ENCODE measurements at regions not wholly inside any gene's neighbourhood (a gene's known extent, or its start where the extent isn't known, plus 50 kb on each side); places are given as distances from the start of the nearest gene placed in this dataset.

DNA sequence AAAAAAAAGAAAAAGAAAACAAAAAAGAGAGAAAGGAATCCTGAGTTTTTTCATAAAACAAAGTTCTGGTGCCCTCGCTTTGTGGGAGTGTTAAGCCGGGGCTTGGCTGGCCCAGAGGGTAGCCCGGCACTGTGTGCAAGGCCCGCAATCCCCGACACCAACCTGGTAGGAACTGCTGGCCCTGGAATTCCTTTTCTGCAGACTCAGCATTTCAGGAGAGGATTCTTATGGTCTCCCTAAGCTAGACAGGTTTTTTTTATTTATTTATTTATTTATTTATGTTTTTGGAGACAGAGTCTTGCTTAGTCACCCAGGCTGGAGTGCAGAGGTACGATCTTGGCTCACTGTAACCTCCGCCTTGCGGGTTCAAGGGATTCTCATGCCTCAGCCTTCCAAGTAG lies 238.8 kb downstream of the PDCD6IP start:
- ATAC-seq (no peak), DNase-seq (ENCODE audit: low spot score) (no peak)
- Mint-ChIP-seq H3K4me3 (no peak overlapping the region), H3K27me3 (ENCODE audit: insufficient read depth, low read depth, poor library complexity) (no peaks in the 10 kb centered on the region), H3K4me1 (no peaks in the 10 kb centered on the region), H3K27ac (no peak overlapping the region), H3K9me3 (no peaks in the 10 kb centered on the region), H3K36me3 (ENCODE audit: low read depth) (no peaks in the 10 kb centered on the region)
- Histone ChIP-seq H3K4me3 (no peak overlapping the region), H4K20me1 (replicated peaks; ENCODE audit: insufficient read depth) (no peaks in the 10 kb centered on the region), H3K27ac (ENCODE audit: low read depth) (no peak overlapping the region), H3K36me3 (ENCODE audit: insufficient read depth) (no peaks in the 10 kb centered on the region), H3K4me1 (ENCODE audit: insufficient read depth) (no peaks in the 10 kb centered on the region), H2AFZ (no peak overlapping the region), H3K79me2 (replicated peaks; ENCODE audit: insufficient read depth) (no peaks in the 10 kb centered on the region), H3K9me2 (ENCODE audit: insufficient read depth) (peaks cover 12% of the 10 kb centered on the region; the same call in 1 of the 2 replicates), H3K4me2 (no peak overlapping the region), H3K27me3 (ENCODE audit: insufficient read depth) (no peaks in the 10 kb centered on the region), H3F3A (replicated peaks; ENCODE audit: low read depth) (no peaks in the 10 kb centered on the region)
- TF ChIP-seq, protein P1, sequence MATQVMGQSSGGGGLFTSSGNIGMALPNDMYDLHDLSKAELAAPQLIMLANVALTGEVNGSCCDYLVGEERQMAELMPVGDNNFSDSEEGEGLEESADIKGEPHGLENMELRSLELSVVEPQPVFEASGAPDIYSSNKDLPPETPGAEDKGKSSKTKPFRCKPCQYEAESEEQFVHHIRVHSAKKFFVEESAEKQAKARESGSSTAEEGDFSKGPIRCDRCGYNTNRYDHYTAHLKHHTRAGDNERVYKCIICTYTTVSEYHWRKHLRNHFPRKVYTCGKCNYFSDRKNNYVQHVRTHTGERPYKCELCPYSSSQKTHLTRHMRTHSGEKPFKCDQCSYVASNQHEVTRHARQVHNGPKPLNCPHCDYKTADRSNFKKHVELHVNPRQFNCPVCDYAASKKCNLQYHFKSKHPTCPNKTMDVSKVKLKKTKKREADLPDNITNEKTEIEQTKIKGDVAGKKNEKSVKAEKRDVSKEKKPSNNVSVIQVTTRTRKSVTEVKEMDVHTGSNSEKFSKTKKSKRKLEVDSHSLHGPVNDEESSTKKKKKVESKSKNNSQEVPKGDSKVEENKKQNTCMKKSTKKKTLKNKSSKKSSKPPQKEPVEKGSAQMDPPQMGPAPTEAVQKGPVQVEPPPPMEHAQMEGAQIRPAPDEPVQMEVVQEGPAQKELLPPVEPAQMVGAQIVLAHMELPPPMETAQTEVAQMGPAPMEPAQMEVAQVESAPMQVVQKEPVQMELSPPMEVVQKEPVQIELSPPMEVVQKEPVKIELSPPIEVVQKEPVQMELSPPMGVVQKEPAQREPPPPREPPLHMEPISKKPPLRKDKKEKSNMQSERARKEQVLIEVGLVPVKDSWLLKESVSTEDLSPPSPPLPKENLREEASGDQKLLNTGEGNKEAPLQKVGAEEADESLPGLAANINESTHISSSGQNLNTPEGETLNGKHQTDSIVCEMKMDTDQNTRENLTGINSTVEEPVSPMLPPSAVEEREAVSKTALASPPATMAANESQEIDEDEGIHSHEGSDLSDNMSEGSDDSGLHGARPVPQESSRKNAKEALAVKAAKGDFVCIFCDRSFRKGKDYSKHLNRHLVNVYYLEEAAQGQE (IDR thresholded peaks at IDR 0.05; ENCODE audit: unreplicated experiment): no peak
- TF ChIP-seq POLR2AphosphoS5 (IDR thresholded peaks at IDR 0.05; ENCODE audit: low read depth) (no peak), STAT1 (IDR thresholded peaks at IDR 0.05; ENCODE audit: unreplicated experiment) (no peak), JUNB (IDR thresholded peaks at IDR 0.05; ENCODE audit: unreplicated experiment) (no peak), NANOG (IDR thresholded peaks at IDR 0.05; ENCODE audit: borderline replicate concordance) (no peak), EZH2phosphoT487 (IDR thresholded peaks at IDR 0.05; ENCODE audit: unreplicated experiment) (no peak), CREB1 (CRISPR knock-in tag; IDR thresholded peaks at IDR 0.05; ENCODE audit: low read depth) (no peak), ZNF114 (CRISPR knock-in tag; IDR thresholded peaks at IDR 0.05) (no peak), EZH2 (IDR thresholded peaks at IDR 0.05; ENCODE audit: low read depth, unreplicated experiment) (no peak)
- TF ChIP-seq, protein P2, sequence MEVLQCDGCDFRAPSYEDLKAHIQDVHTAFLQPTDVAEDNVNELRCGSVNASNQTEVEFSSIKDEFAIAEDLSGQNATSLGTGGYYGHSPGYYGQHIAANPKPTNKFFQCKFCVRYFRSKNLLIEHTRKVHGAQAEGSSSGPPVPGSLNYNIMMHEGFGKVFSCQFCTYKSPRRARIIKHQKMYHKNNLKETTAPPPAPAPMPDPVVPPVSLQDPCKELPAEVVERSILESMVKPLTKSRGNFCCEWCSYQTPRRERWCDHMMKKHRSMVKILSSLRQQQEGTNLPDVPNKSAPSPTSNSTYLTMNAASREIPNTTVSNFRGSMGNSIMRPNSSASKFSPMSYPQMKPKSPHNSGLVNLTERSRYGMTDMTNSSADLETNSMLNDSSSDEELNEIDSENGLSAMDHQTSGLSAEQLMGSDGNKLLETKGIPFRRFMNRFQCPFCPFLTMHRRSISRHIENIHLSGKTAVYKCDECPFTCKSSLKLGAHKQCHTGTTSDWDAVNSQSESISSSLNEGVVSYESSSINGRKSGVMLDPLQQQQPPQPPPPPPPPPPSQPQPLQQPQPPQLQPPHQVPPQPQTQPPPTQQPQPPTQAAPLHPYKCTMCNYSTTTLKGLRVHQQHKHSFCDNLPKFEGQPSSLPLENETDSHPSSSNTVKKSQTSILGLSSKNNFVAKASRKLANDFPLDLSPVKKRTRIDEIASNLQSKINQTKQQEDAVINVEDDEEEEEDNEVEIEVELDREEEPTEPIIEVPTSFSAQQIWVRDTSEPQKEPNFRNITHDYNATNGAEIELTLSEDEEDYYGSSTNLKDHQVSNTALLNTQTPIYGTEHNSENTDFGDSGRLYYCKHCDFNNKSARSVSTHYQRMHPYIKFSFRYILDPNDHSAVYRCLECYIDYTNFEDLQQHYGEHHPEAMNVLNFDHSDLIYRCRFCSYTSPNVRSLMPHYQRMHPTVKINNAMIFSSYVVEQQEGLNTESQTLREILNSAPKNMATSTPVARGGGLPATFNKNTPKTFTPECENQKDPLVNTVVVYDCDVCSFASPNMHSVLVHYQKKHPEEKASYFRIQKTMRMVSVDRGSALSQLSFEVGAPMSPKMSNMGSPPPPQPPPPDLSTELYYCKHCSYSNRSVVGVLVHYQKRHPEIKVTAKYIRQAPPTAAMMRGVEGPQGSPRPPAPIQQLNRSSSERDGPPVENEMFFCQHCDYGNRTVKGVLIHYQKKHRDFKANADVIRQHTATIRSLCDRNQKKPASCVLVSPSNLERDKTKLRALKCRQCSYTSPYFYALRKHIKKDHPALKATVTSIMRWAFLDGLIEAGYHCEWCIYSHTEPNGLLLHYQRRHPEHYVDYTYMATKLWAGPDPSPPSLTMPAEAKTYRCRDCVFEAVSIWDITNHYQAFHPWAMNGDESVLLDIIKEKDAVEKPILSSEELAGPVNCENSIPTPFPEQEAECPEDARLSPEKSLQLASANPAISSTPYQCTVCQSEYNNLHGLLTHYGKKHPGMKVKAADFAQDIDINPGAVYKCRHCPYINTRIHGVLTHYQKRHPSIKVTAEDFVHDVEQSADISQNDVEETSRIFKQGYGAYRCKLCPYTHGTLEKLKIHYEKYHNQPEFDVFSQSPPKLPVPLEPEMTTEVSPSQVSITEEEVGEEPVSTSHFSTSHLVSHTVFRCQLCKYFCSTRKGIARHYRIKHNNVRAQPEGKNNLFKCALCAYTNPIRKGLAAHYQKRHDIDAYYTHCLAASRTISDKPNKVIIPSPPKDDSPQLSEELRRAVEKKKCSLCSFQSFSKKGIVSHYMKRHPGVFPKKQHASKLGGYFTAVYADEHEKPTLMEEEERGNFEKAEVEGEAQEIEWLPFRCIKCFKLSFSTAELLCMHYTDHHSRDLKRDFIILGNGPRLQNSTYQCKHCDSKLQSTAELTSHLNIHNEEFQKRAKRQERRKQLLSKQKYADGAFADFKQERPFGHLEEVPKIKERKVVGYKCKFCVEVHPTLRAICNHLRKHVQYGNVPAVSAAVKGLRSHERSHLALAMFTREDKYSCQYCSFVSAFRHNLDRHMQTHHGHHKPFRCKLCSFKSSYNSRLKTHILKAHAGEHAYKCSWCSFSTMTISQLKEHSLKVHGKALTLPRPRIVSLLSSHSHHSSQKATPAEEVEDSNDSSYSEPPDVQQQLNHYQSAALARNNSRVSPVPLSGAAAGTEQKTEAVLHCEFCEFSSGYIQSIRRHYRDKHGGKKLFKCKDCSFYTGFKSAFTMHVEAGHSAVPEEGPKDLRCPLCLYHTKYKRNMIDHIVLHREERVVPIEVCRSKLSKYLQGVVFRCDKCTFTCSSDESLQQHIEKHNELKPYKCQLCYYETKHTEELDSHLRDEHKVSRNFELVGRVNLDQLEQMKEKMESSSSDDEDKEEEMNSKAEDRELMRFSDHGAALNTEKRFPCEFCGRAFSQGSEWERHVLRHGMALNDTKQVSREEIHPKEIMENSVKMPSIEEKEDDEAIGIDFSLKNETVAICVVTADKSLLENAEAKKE (CRISPR knock-in tag; IDR thresholded peaks at IDR 0.05): no peak
- TF ChIP-seq, protein P3, sequence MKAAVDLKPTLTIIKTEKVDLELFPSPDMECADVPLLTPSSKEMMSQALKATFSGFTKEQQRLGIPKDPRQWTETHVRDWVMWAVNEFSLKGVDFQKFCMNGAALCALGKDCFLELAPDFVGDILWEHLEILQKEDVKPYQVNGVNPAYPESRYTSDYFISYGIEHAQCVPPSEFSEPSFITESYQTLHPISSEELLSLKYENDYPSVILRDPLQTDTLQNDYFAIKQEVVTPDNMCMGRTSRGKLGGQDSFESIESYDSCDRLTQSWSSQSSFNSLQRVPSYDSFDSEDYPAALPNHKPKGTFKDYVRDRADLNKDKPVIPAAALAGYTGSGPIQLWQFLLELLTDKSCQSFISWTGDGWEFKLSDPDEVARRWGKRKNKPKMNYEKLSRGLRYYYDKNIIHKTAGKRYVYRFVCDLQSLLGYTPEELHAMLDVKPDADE (IDR thresholded peaks at IDR 0.05): no peak
- TF ChIP-seq, protein P4, sequence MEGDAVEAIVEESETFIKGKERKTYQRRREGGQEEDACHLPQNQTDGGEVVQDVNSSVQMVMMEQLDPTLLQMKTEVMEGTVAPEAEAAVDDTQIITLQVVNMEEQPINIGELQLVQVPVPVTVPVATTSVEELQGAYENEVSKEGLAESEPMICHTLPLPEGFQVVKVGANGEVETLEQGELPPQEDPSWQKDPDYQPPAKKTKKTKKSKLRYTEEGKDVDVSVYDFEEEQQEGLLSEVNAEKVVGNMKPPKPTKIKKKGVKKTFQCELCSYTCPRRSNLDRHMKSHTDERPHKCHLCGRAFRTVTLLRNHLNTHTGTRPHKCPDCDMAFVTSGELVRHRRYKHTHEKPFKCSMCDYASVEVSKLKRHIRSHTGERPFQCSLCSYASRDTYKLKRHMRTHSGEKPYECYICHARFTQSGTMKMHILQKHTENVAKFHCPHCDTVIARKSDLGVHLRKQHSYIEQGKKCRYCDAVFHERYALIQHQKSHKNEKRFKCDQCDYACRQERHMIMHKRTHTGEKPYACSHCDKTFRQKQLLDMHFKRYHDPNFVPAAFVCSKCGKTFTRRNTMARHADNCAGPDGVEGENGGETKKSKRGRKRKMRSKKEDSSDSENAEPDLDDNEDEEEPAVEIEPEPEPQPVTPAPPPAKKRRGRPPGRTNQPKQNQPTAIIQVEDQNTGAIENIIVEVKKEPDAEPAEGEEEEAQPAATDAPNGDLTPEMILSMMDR (conservative IDR thresholded peaks at IDR 0.05; ENCODE audit: low read depth in 2 of 2): no peak

Measured in GM23338 (cell line).